HG03565 (cell line): ENCODE measurements at regions not wholly inside any gene's neighbourhood (a gene's known extent, or its start where the extent isn't known, plus 50 kb on each side); places are given as distances from the start of the nearest gene placed in this dataset.

Experiments
- ATAC-seq: cut with Tn5 transposase; IDR thresholded peaks from one replicate; pipeline ENCODE4 v1.9.1; 2021; ENCODE audit warnings: mild to moderate bottlenecking, moderate library complexity; ENCODE audit not compliant: unreplicated experiment

GRCh38 chr1:90502696-90503095 lies 214.4 kb downstream of the BARHL2 start:
- ATAC-seq = no peak

GRCh38 chr1:90502194-90502593 lies 214.9 kb downstream of the BARHL2 start:
- ATAC-seq = no peak

GRCh38 chr1:90501281-90501680 lies 215.8 kb downstream of the BARHL2 start:
- ATAC-seq = no peak

- ATAC-seq = no peak
Observed at GRCh38 chr1:90494748-90495282, 222.3 kb downstream of the BARHL2 start.

GRCh38 chr1:90488451-90488850 lies 228.7 kb downstream of the BARHL2 start:
- no peak for ATAC-seq

GRCh38 chr1:90486996-90487395 lies 230.1 kb downstream of the BARHL2 start:
- ATAC-seq = no peak

- no peak for ATAC-seq
Observed at GRCh38 chr1:90486134-90486824, 230.8 kb downstream of the BARHL2 start.

- no peak for ATAC-seq
Observed at GRCh38 chr1:90480271-90480835, 236.7 kb downstream of the BARHL2 start.

- ATAC-seq = no peak
Observed at GRCh38 chr1:90476994-90477393, 240.1 kb downstream of the BARHL2 start.

GRCh38 chr1:90476411-90476810 lies 240.7 kb downstream of the BARHL2 start:
- ATAC-seq = no peak

- no peak for ATAC-seq
Observed at GRCh38 chr1:90475631-90476030, 241.5 kb downstream of the BARHL2 start.

GRCh38 chr1:90474731-90475130 lies 242.4 kb downstream of the BARHL2 start:
- ATAC-seq = no peak

GRCh38 chr1:90474158-90474557 lies 242.9 kb downstream of the BARHL2 start:
- ATAC-seq = no peak

GRCh38 chr1:90472775-90473174 lies 244.3 kb downstream of the BARHL2 start:
- ATAC-seq = no peak

GRCh38 chr1:90459570-90459969 lies 257.5 kb downstream of the BARHL2 start:
- ATAC-seq = no peak

- ATAC-seq = no peak
Observed at GRCh38 chr1:90457985-90458384, 259.1 kb downstream of the BARHL2 start.

- ATAC-seq = no peak
Observed at GRCh38 chr1:90452491-90452890, 264.6 kb downstream of the BARHL2 start.

- ATAC-seq = no peak
Observed at GRCh38 chr1:90443354-90443753, 273.7 kb downstream of the BARHL2 start.

GRCh38 chr1:90435351-90435750 lies 281.8 kb downstream of the BARHL2 start:
- ATAC-seq = no peak

- ATAC-seq = no peak
Observed at GRCh38 chr1:90434460-90434859, 282.6 kb downstream of the BARHL2 start.

GRCh38 chr1:90417126-90417525 lies 300.0 kb downstream of the BARHL2 start:
- ATAC-seq = no peak

GRCh38 chr1:90414201-90414600 lies 302.9 kb downstream of the BARHL2 start:
- no peak for ATAC-seq

GRCh38 chr1:90413519-90413918 lies 303.6 kb downstream of the BARHL2 start:
- ATAC-seq = no peak
